ENCODE measurements at regions not wholly inside any gene's neighbourhood (a gene's known extent, or its start where the extent isn't known, plus 50 kb on each side); places are given as distances from the start of the nearest gene placed in this dataset.

- Histone ChIP-seq H3K4me1 (ENCODE audit: control insufficient read depth in 2 of 2, insufficient read depth in 2 of 2, low read length in 2 of 2) (peaks cover 0 to 5% of the 10 kb centered on the region in 2 donors), H3K27ac (ENCODE audit: low read length in 2 of 2) (no peak overlapping the region), H2AFZ (ENCODE audit: insufficient read depth, low read depth, low read length, poor library complexity, severe bottlenecking) (no peak overlapping the region), H3K9ac (ENCODE audit: low read length) (no peak overlapping the region), H3K9me3 (ENCODE audit: control extremely low read depth in 1 of 3, control insufficient read depth in 2 of 3, insufficient read depth in 1 of 3, low read length in 2 of 3) (no peaks in the 10 kb centered on the region), H3K79me2 (ENCODE audit: control insufficient read depth, insufficient read depth, low read length) (no peaks in the 10 kb centered on the region), H3K27me3 (replicated peaks in 1 of 4; ENCODE audit: control extremely low read depth in 1 of 4, control insufficient read depth in 3 of 4, insufficient read depth in 4 of 4, low read length in 3 of 4) (no peaks in the 10 kb centered on the region), H3K4me2 (replicated peaks; ENCODE audit: low read depth, low read length, poor library complexity, severe bottlenecking) (no peak overlapping the region), H3K4me3 (ENCODE audit: control extremely low read depth in 1 of 5, extremely low read depth in 1 of 5, insufficient read depth in 1 of 5, low read depth in 2 of 5, low read length in 4 of 5) (no peak overlapping the region), H3K36me3 (replicated peaks in 1 of 2; ENCODE audit: control extremely low read depth in 1 of 2, control insufficient read depth in 1 of 2, extremely low read depth in 1 of 2, insufficient read depth in 2 of 2, low read length in 1 of 2) (no peaks in the 10 kb centered on the region), H4K20me1 (ENCODE audit: control insufficient read depth, insufficient read depth, low read length, poor library complexity, severe bottlenecking) (no peaks in the 10 kb centered on the region)
- TF ChIP-seq, protein P1, sequence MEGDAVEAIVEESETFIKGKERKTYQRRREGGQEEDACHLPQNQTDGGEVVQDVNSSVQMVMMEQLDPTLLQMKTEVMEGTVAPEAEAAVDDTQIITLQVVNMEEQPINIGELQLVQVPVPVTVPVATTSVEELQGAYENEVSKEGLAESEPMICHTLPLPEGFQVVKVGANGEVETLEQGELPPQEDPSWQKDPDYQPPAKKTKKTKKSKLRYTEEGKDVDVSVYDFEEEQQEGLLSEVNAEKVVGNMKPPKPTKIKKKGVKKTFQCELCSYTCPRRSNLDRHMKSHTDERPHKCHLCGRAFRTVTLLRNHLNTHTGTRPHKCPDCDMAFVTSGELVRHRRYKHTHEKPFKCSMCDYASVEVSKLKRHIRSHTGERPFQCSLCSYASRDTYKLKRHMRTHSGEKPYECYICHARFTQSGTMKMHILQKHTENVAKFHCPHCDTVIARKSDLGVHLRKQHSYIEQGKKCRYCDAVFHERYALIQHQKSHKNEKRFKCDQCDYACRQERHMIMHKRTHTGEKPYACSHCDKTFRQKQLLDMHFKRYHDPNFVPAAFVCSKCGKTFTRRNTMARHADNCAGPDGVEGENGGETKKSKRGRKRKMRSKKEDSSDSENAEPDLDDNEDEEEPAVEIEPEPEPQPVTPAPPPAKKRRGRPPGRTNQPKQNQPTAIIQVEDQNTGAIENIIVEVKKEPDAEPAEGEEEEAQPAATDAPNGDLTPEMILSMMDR (IDR thresholded peaks at IDR 0.05), result no peak
- TF ChIP-seq EZH2 (IDR thresholded peaks at IDR 0.05; ENCODE audit: borderline replicate concordance, insufficient read depth, low read depth, low read length, poor library complexity, severe bottlenecking), result no peak
- ChIA-PET POLR2A (no interaction called here), CTCF (no interaction called here)
- DNase-seq (no peak), ATAC-seq (ENCODE audit: low read depth) (no peak)
- H3K4me3 Mint-ChIP-seq, result no peak overlapping the region
- H3K4me1 Mint-ChIP-seq, result peaks cover 5% of the 10 kb centered on the region
- no CpG with 5 or more reads among the region's 1 CpG for WGBS (ENCODE audit: insufficient coverage)
- H3K27me3 Mint-ChIP-seq, result no peaks in the 10 kb centered on the region
- intact Hi-C loops (cut with micrococcal nuclease), result no loop called here
- H3K9me3 Mint-ChIP-seq (ENCODE audit: insufficient read depth), result no peaks in the 10 kb centered on the region
- H3K27ac Mint-ChIP-seq, result no peak overlapping the region
These were observed 779.6 kb upstream of the ARPP21 start for GRCh38 chr3:34859746-34860145.

GRCh38 chr3:34862456-34862855 lies 776.9 kb upstream of the ARPP21 start:
- no peak overlapping the region for H2AFZ ChIP-seq (ENCODE audit: insufficient read depth, low read depth, low read length, poor library complexity, severe bottlenecking)
- no peak overlapping the region for H3K4me2 ChIP-seq (replicated peaks; ENCODE audit: low read depth, low read length, poor library complexity, severe bottlenecking)
- intact Hi-C loops (cut with micrococcal nuclease), result no loop called here
- H3K27ac ChIP-seq (ENCODE audit: low read length in 2 of 2), result no peak overlapping the region
- Mint-ChIP-seq H3K9me3 (ENCODE audit: insufficient read depth) (no peaks in the 10 kb centered on the region), H3K4me3 (no peak overlapping the region), H3K27ac (no peak overlapping the region), H3K27me3 (no peaks in the 10 kb centered on the region), H3K4me1 (peaks cover 5% of the 10 kb centered on the region)
- no peaks in the 10 kb centered on the region for H4K20me1 ChIP-seq (ENCODE audit: control insufficient read depth, insufficient read depth, low read length, poor library complexity, severe bottlenecking)
- CTCF ChIA-PET, result no interaction called here
- no peak overlapping the region for H3K9ac ChIP-seq (ENCODE audit: low read length)
- no peaks in the 10 kb centered on the region for H3K9me3 ChIP-seq (ENCODE audit: control extremely low read depth in 1 of 3, control insufficient read depth in 2 of 3, insufficient read depth in 1 of 3, low read length in 2 of 3)
- H3K79me2 ChIP-seq (ENCODE audit: control insufficient read depth, insufficient read depth, low read length), result no peaks in the 10 kb centered on the region
- peaks cover 0 to 5% of the 10 kb centered on the region in 2 donors for H3K4me1 ChIP-seq (ENCODE audit: control insufficient read depth in 2 of 2, insufficient read depth in 2 of 2, low read length in 2 of 2)
- no peaks in the 10 kb centered on the region for H3K36me3 ChIP-seq (replicated peaks in 1 of 2; ENCODE audit: control extremely low read depth in 1 of 2, control insufficient read depth in 1 of 2, extremely low read depth in 1 of 2, insufficient read depth in 2 of 2, low read length in 1 of 2)
- POLR2A ChIA-PET, result no interaction called here
- 71% methylated on average over 4 of the region's 4 CpGs for WGBS (ENCODE audit: insufficient coverage)
- no peak for TF ChIP-seq EZH2 (IDR thresholded peaks at IDR 0.05; ENCODE audit: borderline replicate concordance, insufficient read depth, low read depth, low read length, poor library complexity, severe bottlenecking)
- TF ChIP-seq, protein P1 (IDR thresholded peaks at IDR 0.05), result no peak
- DNase-seq (no peak), ATAC-seq (ENCODE audit: low read depth) (no peak)
- no peak overlapping the region for H3K4me3 ChIP-seq (ENCODE audit: control extremely low read depth in 1 of 5, extremely low read depth in 1 of 5, insufficient read depth in 1 of 5, low read depth in 2 of 5, low read length in 4 of 5)
- H3K27me3 ChIP-seq (replicated peaks in 1 of 4; ENCODE audit: control extremely low read depth in 1 of 4, control insufficient read depth in 3 of 4, insufficient read depth in 4 of 4, low read length in 3 of 4), result no peaks in the 10 kb centered on the region
